ENCODE measurements at regions not wholly inside any gene's neighbourhood (a gene's known extent, or its start where the extent isn't known, plus 50 kb on each side); places are given as distances from the start of the nearest gene placed in this dataset.

DNA sequence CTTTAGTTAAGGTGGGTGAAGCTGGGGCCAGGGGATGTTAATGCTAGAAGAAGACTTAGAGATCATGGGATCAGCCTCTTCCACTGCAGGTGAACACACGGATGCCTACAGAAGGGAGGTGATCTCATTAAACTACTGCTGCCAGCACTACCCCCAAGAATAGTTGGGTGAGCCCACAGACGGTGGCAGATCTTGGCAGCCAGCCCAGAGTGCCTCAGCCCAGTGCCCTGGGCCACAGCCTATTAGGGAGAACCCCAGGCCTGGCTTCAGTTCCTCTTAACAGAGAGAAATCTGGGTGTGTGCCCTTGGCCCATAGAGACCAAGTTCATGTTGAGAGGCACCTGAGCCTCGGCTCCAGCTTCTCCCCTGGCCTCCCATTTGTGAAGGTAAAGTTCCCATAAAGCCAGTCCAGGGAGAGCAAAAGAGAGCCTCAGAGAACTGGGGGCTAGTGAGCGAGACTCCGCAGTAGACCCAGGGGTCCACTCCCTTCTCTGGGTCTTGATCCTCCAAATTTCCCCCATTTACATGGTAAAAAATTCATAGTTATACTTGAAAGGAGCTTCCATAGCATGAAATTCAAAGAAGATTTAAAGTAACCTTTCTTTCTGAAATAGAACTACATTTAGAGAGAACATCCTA is 125.0 kb upstream of the CCND2 start:
- TF ChIP-seq RCOR1 (IDR thresholded peaks at IDR 0.05; ENCODE audit: insufficient replicate concordance, low read length) (no peak), POLR2A (IDR thresholded peaks at IDR 0.05; ENCODE audit: low read depth, low read length) (no peak), CHD1 (IDR thresholded peaks at IDR 0.05; ENCODE audit: low read depth, low read length) (no peak), SMC3 (IDR thresholded peaks at IDR 0.05; ENCODE audit: low read depth, low read length) (no peak)
- TF ChIP-seq, protein P1, sequence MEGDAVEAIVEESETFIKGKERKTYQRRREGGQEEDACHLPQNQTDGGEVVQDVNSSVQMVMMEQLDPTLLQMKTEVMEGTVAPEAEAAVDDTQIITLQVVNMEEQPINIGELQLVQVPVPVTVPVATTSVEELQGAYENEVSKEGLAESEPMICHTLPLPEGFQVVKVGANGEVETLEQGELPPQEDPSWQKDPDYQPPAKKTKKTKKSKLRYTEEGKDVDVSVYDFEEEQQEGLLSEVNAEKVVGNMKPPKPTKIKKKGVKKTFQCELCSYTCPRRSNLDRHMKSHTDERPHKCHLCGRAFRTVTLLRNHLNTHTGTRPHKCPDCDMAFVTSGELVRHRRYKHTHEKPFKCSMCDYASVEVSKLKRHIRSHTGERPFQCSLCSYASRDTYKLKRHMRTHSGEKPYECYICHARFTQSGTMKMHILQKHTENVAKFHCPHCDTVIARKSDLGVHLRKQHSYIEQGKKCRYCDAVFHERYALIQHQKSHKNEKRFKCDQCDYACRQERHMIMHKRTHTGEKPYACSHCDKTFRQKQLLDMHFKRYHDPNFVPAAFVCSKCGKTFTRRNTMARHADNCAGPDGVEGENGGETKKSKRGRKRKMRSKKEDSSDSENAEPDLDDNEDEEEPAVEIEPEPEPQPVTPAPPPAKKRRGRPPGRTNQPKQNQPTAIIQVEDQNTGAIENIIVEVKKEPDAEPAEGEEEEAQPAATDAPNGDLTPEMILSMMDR (conservative IDR thresholded peaks at IDR 0.05; ENCODE audit: low read depth, low read length) = no peak
- TF ChIP-seq, protein P2, sequence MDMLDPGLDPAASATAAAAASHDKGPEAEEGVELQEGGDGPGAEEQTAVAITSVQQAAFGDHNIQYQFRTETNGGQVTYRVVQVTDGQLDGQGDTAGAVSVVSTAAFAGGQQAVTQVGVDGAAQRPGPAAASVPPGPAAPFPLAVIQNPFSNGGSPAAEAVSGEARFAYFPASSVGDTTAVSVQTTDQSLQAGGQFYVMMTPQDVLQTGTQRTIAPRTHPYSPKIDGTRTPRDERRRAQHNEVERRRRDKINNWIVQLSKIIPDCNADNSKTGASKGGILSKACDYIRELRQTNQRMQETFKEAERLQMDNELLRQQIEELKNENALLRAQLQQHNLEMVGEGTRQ (IDR thresholded peaks at IDR 0.05; ENCODE audit: low read depth, low read length) = no peak

Data from IMR-90 (cell line).